ENCODE measurements at regions not wholly inside any gene's neighbourhood (a gene's known extent, or its start where the extent isn't known, plus 50 kb on each side); places are given as distances from the start of the nearest gene placed in this dataset.

- TF ChIP-seq CTCF (IDR thresholded peaks at IDR 0.05) (no peak), POLR2A (IDR thresholded peaks at IDR 0.05) (no peak), EP300 (IDR thresholded peaks at IDR 0.05) (no peak)
Measured at GRCh38 chr1:82158981-82159380, 358.2 kb downstream of the ADGRL2 start.
